Anterior cingulate cortex (tissue), 58 donors: ENCODE measurements at regions not wholly inside any gene's neighbourhood (a gene's known extent, or its start where the extent isn't known, plus 50 kb on each side); places are given as distances from the start of the nearest gene placed in this dataset.
"Not testable (repeated sequence)": the region's sequence is repeated elsewhere in the genome, so short reads cannot be mapped to it uniquely, and the experiment has no call there.

Experiments
- DNase-seq, 58 donors: peaks; one replicate each; lab custom pipeline; 2025; lab: John Stamatoyannopoulos, UW

- no peak for DNase-seq
These were observed 2463.1 kb downstream of the PCDH9 start for GRCh38 chr13:64767054-64767453.

GRCh38 chr13:64765636-64766035 lies 2464.5 kb downstream of the PCDH9 start:
- DNase-seq = no peak

GRCh38 chr13:64758521-64759244 lies 2471.5 kb downstream of the PCDH9 start:
- DNase-seq = no peak

- no peak for DNase-seq
These were observed 2473.5 kb downstream of the PCDH9 start for GRCh38 chr13:64756621-64757020.

GRCh38 chr13:64755961-64756360 lies 2474.2 kb downstream of the PCDH9 start:
- DNase-seq = no peak

GRCh38 chr13:64753233-64754000 lies 2476.7 kb downstream of the PCDH9 start:
- DNase-seq = no peak

GRCh38 chr13:64749301-64749700 lies 2480.8 kb downstream of the PCDH9 start:
- no peak for DNase-seq

- no peak for DNase-seq
These were observed 2483.3 kb downstream of the PCDH9 start for GRCh38 chr13:64746845-64747244.

GRCh38 chr13:64740493-64740892 lies 2489.6 kb downstream of the PCDH9 start:
- DNase-seq = no peak

- no peak for DNase-seq
These were observed 2504.6 kb downstream of the PCDH9 start for GRCh38 chr13:64725492-64725891.

GRCh38 chr13:64723724-64724123 lies 2506.4 kb downstream of the PCDH9 start:
- no peak for DNase-seq

- DNase-seq = no peak
These were observed 2512.0 kb downstream of the PCDH9 start for GRCh38 chr13:64718116-64718515.

GRCh38 chr13:64716936-64717335 lies 2513.2 kb downstream of the PCDH9 start:
- no peak for DNase-seq

- no peak for DNase-seq
These were observed 2521.1 kb downstream of the PCDH9 start for GRCh38 chr13:64709079-64709478.

GRCh38 chr13:64704121-64704649 lies 2526.0 kb downstream of the PCDH9 start:
- DNase-seq = no peak

GRCh38 chr13:64697226-64697625 lies 2532.9 kb downstream of the PCDH9 start:
- DNase-seq = no peak

GRCh38 chr13:64688893-64689677 lies 2541.1 kb downstream of the PCDH9 start:
- no peak for DNase-seq

GRCh38 chr13:64686536-64686935 lies 2543.6 kb downstream of the PCDH9 start:
- DNase-seq = not testable (repeated sequence)

GRCh38 chr13:64684685-64685431 lies 2545.3 kb downstream of the PCDH9 start:
- DNase-seq = no peak

GRCh38 chr13:64684108-64684507 lies 2546.0 kb downstream of the PCDH9 start:
- DNase-seq = no peak
